ENCODE measurements at regions not wholly inside any gene's neighbourhood (a gene's known extent, or its start where the extent isn't known, plus 50 kb on each side); places are given as distances from the start of the nearest gene placed in this dataset.

- no peaks in the 10 kb centered on the region for H3K36me3 Mint-ChIP-seq (ENCODE audit: low read depth)
- no peaks in the 10 kb centered on the region for H3K9me3 Mint-ChIP-seq (ENCODE audit: low read depth)
- no peak overlapping the region for H3K4me3 Mint-ChIP-seq (ENCODE audit: unreplicated experiment)
- H3K27ac Mint-ChIP-seq (ENCODE audit: unreplicated experiment), result peak overlapping the region; percentile 80
- peaks cover 37% of the 10 kb centered on the region for H3K4me1 Mint-ChIP-seq (ENCODE audit: low read depth)
- H3K27me3 Mint-ChIP-seq (ENCODE audit: low read depth), result no peaks in the 10 kb centered on the region
- DNase-seq (ENCODE audit: low spot score), result no peak
- no peak for TF ChIP-seq CTCF (IDR thresholded peaks at IDR 0.05)
Measured at GRCh38 chr4:156576946-156577345, 394.7 kb downstream of the PDGFC start.

- H3K4me1 Mint-ChIP-seq (ENCODE audit: low read depth), result peaks cover 30% of the 10 kb centered on the region
- H3K27me3 Mint-ChIP-seq (ENCODE audit: low read depth), result no peaks in the 10 kb centered on the region
- H3K27ac Mint-ChIP-seq (ENCODE audit: unreplicated experiment), result peak overlapping the region; percentile 19
- H3K36me3 Mint-ChIP-seq (ENCODE audit: low read depth), result no peaks in the 10 kb centered on the region
- no peak overlapping the region for H3K4me3 Mint-ChIP-seq (ENCODE audit: unreplicated experiment)
- TF ChIP-seq CTCF (IDR thresholded peaks at IDR 0.05), result peak; percentile 15
- H3K9me3 Mint-ChIP-seq (ENCODE audit: low read depth), result no peaks in the 10 kb centered on the region
- DNase-seq (ENCODE audit: low spot score), result no peak
Measured at GRCh38 chr4:156575430-156576073, 396.0 kb downstream of the PDGFC start.

GRCh38 chr4:156571146-156571545 lies 400.5 kb downstream of the PDGFC start:
- Mint-ChIP-seq H3K9me3 (ENCODE audit: low read depth) (no peaks in the 10 kb centered on the region), H3K4me1 (ENCODE audit: low read depth) (peaks cover 20% of the 10 kb centered on the region), H3K4me3 (ENCODE audit: unreplicated experiment) (no peak overlapping the region), H3K27me3 (ENCODE audit: low read depth) (no peaks in the 10 kb centered on the region), H3K36me3 (ENCODE audit: low read depth) (no peaks in the 10 kb centered on the region), H3K27ac (ENCODE audit: unreplicated experiment) (no peak overlapping the region)
- no peak for TF ChIP-seq CTCF (IDR thresholded peaks at IDR 0.05)
- DNase-seq (ENCODE audit: low spot score), result no peak

GRCh38 chr4:156569535-156569934 lies 402.1 kb downstream of the PDGFC start:
- H3K9me3 Mint-ChIP-seq (ENCODE audit: low read depth), result no peaks in the 10 kb centered on the region
- no peak overlapping the region for H3K27ac Mint-ChIP-seq (ENCODE audit: unreplicated experiment)
- no peak for TF ChIP-seq CTCF (IDR thresholded peaks at IDR 0.05)
- no peak overlapping the region for H3K4me3 Mint-ChIP-seq (ENCODE audit: unreplicated experiment)
- no peaks in the 10 kb centered on the region for H3K36me3 Mint-ChIP-seq (ENCODE audit: low read depth)
- DNase-seq (ENCODE audit: low spot score), result no peak
- H3K4me1 Mint-ChIP-seq (ENCODE audit: low read depth), result peaks cover 10% of the 10 kb centered on the region
- no peaks in the 10 kb centered on the region for H3K27me3 Mint-ChIP-seq (ENCODE audit: low read depth)

- H3K4me3 Mint-ChIP-seq (ENCODE audit: unreplicated experiment), result no peak overlapping the region
- no peak for DNase-seq (ENCODE audit: low spot score)
- H3K4me1 Mint-ChIP-seq (ENCODE audit: low read depth), result peaks cover 10% of the 10 kb centered on the region
- no peaks in the 10 kb centered on the region for H3K27me3 Mint-ChIP-seq (ENCODE audit: low read depth)
- no peaks in the 10 kb centered on the region for H3K36me3 Mint-ChIP-seq (ENCODE audit: low read depth)
- H3K27ac Mint-ChIP-seq (ENCODE audit: unreplicated experiment), result no peak overlapping the region
- TF ChIP-seq CTCF (IDR thresholded peaks at IDR 0.05), result no peak
- H3K9me3 Mint-ChIP-seq (ENCODE audit: low read depth), result no peaks in the 10 kb centered on the region
Measured at GRCh38 chr4:156568484-156568883, 403.1 kb downstream of the PDGFC start.
